GM08714 (cell line): ENCODE measurements at regions not wholly inside any gene's neighbourhood (a gene's known extent, or its start where the extent isn't known, plus 50 kb on each side); places are given as distances from the start of the nearest gene placed in this dataset.

Source experiments
- H3K4me3 ChIP-seq: fragments of 200-500 bp; sonication (Bioruptor generic); 2 replicates; pipeline ENCODE4 v1.5.1; 2014; ENCODE audit warnings: mild to moderate bottlenecking, low read length, inconsistent platforms
- ZNF274 ChIP-seq: IDR thresholded peaks from 2 replicates; pipeline ENCODE4 v1.6.1; 2012; ENCODE audit warnings: mild to moderate bottlenecking, low read depth, low read length

- no peak for TF ChIP-seq ZNF274
- H3K4me3 ChIP-seq = no peak overlapping the region
These were observed 240.6 kb downstream of the GXYLT1 start for GRCh38 chr12:41904041-41904440.

- H3K4me3 ChIP-seq = no peak overlapping the region
- no peak for TF ChIP-seq ZNF274
These were observed 241.5 kb downstream of the GXYLT1 start for GRCh38 chr12:41903014-41903708.

GRCh38 chr12:41899577-41899976 lies 245.1 kb downstream of the GXYLT1 start:
- TF ChIP-seq ZNF274 = no peak
- H3K4me3 ChIP-seq = no peak overlapping the region

- TF ChIP-seq ZNF274 = no peak
- H3K4me3 ChIP-seq = no peak overlapping the region
These were observed 247.1 kb downstream of the GXYLT1 start for GRCh38 chr12:41897593-41897992.

- no peak for TF ChIP-seq ZNF274
- no peak overlapping the region for H3K4me3 ChIP-seq
These were observed 251.2 kb downstream of the GXYLT1 start for GRCh38 chr12:41893491-41893890.

GRCh38 chr12:41892302-41892701 lies 252.4 kb downstream of the GXYLT1 start:
- no peak overlapping the region for H3K4me3 ChIP-seq
- TF ChIP-seq ZNF274 = no peak

GRCh38 chr12:41891226-41891625 lies 253.4 kb downstream of the GXYLT1 start:
- no peak overlapping the region for H3K4me3 ChIP-seq
- TF ChIP-seq ZNF274 = no peak

GRCh38 chr12:41888285-41888684 lies 256.4 kb downstream of the GXYLT1 start:
- no peak for TF ChIP-seq ZNF274

GRCh38 chr12:41881891-41882805 lies 262.5 kb downstream of the GXYLT1 start:
- TF ChIP-seq ZNF274 = no peak
- H3K4me3 ChIP-seq = no peak overlapping the region

More at GRCh38 chr12:41888285-41888684, 256.4 kb downstream of the GXYLT1 start:
- H3K4me3 ChIP-seq = no peak overlapping the region

GRCh38 chr12:41869432-41869831 lies 275.2 kb downstream of the GXYLT1 start:
- no peak for TF ChIP-seq ZNF274

GRCh38 chr12:41866878-41867430 lies 277.7 kb downstream of the GXYLT1 start:
- TF ChIP-seq ZNF274 = no peak

More at GRCh38 chr12:41869432-41869831, 275.2 kb downstream of the GXYLT1 start:
- H3K4me3 ChIP-seq = no peak overlapping the region

GRCh38 chr12:41856228-41856627 lies 288.4 kb downstream of the GXYLT1 start:
- H3K4me3 ChIP-seq = no peak overlapping the region
- TF ChIP-seq ZNF274 = no peak

More at GRCh38 chr12:41866878-41867430, 277.7 kb downstream of the GXYLT1 start:
- no peak overlapping the region for H3K4me3 ChIP-seq

- no peak for TF ChIP-seq ZNF274
- H3K4me3 ChIP-seq = no peak overlapping the region
These were observed 294.6 kb downstream of the GXYLT1 start for GRCh38 chr12:41850046-41850445.

GRCh38 chr12:41846718-41847117 lies 298.0 kb downstream of the GXYLT1 start:
- no peak overlapping the region for H3K4me3 ChIP-seq
- TF ChIP-seq ZNF274 = no peak
